Muscle of back (tissue), 3 donors: ENCODE measurements at regions not wholly inside any gene's neighbourhood (a gene's known extent, or its start where the extent isn't known, plus 50 kb on each side); places are given as distances from the start of the nearest gene placed in this dataset.

ENCODE experiments used
- DNase-seq, 3 donors: peaks; one replicate each; pipeline versions ENCODE4 v3.0.0 to v3.0.0-alpha.2; 2013

DNA sequence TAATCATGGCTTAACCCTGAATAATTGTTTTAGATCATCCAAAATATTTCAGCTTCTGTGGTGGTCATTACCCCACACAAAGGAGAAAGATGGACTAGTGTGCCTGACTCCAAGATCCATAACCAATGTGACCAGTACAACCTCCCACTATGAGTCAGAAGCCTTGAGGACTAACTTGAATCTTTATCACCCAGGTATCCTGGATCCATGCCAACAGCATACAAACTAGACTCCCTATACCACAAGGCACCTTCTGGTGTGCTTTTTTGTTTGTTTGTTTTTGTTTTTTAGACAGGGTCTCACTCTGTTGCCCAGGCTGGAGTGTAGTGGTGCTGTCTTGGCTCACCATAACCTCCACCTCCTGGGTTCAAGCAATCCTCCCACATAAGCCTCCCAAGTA, 317.7 kb downstream of the VPS13C start:
- no peak for DNase-seq

DNA sequence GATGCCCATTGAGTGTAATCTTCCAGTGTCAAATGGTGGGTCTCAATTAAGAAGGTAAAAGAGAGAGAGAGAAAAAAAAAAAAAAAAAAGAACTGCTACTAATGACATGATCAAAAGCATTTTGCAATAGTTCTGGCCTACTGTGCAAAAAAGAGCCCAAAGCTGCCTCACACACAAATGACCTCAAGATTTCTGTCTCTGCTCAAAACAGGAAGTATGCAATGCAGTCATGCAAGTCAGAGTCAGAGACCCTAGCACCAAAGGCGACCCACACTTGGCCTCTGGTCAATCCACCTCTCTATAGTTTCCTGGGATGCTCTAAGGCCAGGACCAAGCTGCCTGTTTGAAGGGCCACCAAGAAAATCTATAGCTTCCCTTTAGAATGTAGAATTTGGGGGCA, 323.5 kb downstream of the VPS13C start:
- DNase-seq, result no peak

DNA sequence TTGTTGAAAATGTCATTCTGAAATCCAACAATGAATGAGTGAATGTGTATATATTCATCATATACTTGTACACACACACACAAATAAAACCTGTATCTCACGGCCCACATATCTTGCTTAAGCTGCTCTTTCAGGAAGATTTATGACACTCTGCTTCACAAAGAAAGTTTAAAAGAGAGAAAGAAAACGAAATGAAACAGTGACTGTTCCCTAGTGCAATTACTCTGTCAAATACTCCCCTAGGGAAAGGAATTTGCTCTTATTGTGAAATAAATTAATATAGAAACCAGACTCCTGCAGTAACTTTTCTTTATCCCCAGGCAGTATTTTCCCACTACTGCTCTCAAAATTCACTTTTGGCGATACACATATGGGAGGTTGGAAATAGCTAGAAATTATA, 329.1 kb downstream of the VPS13C start:
- no peak for DNase-seq

DNA sequence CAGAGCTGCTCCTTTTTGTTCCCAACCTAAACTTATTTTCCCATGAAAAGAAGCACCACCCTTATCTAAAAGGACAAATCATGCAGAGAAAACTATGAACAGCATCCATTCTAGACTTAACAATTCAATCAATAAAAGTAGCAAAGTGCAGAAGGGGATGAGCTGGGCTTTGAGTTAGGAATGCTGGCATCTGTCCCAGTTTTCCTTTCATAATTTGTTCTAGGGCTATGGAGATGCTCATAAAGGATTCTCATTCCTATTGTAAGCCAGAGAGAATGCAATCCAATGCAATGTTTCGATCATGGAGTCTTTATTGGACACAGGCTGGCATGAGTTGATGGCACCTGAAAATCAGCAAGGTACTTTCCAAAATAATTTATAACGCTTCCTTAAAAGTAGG, 330.6 kb downstream of the VPS13C start:
- peak in 2 of 3 donors; percentile 26 to 32 for DNase-seq

DNA sequence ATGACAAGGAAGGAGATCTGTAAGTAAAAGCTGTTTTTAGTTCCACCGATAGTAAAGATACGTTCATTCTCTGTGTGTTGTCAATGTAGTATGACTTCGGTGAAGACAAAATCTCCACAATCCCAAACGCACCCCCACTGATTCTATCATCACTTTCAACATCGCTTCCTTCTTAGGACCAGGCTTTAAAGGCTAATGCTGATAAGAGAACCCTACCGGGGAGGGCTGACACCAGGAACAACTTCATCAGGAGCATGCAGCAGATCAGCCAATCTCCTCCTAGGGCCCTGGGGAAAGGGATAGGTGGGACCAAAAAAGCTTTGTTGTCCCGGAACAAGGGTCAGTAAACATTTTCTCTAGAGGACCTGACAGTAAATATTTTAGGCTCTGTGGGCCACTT, 334.1 kb downstream of the VPS13C start:
- DNase-seq, result no peak

DNA sequence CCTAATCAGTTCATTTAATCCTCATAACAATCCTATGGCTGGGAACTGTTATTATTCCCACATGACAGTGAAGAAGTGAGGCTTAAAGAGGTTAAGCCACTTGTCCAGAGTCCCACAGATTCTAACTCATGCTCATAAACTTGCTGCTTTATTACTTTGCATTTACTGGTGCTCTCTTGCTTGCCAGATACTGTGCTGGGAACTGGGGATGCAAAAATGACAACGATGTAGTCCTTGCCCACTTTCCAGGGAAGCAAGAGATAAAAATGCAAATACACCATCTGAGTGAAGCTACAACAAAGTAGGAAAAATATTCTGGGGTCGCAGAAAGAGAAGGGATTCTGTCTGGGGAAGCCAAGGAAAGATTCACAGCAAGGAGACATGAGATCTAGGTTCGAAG, 335.0 kb downstream of the VPS13C start:
- no peak for DNase-seq

DNA sequence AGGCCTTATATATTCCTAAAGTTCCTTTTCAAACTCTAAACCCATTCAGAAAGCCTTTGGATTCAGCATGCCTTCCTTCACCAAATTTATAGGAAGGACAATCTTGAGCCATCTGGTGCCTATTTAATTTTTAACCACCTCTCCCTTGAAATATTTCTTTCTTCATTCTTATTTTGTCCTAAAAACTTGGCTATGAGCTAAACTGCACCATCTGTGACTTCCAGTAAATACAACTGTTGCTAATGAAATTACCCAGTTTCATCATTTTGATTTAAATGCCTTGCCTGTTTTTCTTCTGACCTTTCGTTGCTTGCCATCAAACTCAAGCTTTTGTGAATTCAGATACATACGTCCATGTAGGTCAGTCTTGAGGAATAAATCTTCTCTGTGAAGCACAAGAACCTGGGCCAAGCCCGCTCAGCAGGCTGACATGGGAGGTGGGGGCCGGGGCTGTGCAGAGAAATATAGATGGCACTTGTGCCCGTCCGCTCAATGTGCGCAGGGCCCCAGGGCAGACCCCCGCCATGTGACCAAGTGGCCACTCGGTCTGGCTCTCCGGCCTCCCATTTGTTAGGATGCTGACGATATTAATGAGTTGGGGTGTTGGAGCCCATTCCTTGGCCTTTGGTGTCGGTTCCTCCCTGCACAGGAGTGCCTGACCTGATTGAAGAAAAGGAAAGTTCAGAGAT, 335.9 kb downstream of the VPS13C start:
- DNase-seq, result no peak

DNA sequence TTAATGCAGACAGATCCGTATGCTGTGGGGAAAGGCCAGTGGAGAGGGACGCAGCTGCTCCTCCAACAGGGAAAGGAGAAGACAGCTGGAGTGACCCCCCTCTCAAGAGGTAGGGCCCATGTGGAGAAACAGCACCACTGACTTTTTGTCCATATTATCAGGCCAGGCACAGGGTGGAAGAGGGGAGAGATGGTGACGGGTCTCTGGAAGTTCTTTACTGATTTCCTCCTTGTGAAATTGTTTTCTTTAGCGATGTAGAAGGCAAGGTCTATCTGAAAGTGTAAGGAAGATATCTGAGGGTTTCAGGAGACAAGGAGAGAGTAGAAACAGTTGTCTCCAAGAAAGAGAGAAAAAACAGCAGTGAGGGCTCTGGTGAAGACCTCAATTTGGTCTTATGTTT, 338.8 kb downstream of the VPS13C start:
- no peak for DNase-seq

DNA sequence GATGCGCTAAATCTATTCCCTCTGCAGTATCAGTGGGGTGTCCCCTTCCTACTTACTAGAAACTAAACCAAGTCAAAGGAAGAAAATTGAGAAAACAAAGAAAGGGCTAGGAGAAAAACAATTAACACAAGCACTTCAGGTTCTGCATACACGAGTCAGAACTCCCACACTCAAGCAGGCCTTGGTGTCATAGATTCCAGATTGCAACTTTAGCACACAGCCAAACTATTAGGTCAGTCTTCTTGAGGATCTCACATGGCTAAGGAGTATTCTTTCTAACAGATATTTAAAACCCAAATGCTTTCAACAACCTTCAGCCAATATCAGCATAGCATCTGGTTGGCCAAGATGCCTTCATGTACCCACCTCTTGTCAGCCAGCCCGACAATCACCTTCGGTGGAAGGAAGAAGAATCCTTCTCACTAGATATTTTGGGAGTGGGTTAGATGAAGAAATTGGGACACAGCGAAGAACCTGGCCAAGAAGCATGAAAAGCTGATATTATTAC, 340.0 kb downstream of the VPS13C start:
- DNase-seq, result no peak

DNA sequence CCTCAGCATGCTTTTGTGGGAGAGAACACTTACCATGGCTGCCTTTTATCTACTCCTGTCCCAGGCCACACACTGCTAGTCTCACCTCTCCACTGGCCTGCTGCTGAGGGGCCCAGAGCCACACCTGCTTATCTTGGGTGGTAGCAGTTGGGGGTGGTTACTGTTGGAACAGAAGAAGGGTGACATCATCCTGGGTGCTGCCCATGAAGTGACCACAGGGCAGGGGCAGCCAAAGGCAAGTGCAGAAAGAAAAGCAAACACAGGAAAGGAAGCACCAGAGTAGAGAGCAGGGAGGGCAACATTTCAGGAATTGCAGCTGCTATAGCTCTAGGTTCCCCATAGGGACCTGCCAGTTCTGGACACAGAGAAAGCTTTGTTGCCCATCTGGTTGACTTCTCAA, 345.2 kb downstream of the VPS13C start:
- no peak for DNase-seq

DNA sequence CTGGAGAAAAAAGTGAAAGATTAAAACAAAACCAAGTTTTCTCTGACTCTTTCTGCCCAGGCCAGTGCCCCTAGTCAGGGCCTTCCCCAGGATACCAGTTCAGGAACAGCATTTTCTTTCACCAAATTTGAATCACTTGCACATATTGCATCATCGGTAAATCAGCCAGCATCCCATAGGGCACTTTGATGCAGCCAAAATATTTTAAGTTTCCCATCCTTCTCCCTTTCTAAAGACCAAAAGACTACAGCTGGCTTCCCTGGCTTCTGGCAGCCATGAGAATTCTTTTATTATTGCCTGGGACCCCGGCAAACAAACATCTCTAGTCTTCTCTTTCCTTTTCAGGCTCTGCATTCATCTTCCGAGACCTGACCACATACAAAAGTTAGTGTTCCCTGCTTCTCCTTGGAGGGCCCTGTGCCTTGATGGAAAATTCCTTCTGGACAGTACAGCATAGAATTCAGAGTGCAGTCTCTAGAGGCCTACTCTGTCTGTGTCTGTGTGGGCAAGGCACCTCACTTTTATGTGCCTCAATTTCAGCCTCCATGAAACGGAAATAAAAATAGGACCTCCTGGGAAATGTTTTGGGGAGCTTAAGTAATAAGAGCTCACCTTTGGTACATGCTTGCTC, 348.0 kb downstream of the VPS13C start:
- DNase-seq, result peak in 1 of 3 donors; percentile 22

DNA sequence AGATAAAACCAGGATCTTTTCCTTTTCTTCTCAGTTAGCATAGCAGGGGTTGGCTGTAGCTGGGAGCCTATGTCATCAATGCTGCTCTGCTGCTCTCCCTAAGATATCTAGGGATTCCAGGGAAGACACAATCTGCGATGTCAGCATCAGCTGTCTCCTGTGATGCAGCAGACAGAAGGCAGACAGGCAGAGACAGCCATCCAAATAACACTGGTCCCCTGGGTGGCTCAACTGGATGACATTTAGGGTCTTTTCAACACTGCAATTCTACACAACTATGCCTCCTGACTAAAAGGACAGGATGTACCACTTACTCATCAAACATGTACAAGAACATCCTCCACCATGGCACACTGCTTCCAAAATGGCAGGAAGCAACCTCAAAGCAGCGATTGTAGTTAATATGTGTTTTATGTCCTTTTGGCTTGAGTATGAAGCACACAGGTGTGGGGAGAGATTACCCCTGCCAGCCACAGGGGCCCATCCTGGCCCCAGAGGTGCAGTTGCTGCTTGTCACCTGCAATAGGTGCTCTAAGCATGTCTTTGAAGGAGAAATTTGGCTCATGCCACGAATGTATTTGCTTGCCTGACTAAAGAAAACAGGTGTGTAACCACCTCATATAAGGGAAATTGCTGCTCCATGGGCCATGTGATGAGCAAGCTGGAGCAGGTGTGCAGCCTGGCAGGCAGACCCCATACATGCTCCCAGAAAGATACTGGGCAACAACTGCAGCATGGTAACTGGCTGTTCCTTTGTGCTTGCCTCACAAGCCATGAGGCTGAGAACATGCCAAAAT, 357.8 kb downstream of the VPS13C start:
- peak in 1 of 3 donors; percentile 8 for DNase-seq

DNA sequence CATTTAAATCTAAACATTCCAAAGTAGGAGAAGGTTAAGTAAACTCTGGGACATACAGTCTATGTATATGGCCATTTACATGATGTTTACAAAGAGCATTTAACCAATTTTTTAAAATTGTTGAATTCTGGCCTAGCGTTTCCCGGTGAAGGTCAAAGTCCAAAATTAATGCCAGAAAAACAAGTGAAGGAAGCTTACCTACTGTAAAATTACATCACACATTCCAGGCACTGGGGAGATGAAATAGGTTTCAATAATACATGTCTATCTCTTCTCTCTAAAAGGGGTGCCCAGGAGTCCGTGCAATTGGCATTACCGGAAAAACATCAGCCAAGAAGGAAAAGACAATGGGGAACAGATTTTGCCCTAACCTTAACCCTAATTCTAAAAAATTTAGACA, 358.8 kb downstream of the VPS13C start:
- no peak for DNase-seq

DNA sequence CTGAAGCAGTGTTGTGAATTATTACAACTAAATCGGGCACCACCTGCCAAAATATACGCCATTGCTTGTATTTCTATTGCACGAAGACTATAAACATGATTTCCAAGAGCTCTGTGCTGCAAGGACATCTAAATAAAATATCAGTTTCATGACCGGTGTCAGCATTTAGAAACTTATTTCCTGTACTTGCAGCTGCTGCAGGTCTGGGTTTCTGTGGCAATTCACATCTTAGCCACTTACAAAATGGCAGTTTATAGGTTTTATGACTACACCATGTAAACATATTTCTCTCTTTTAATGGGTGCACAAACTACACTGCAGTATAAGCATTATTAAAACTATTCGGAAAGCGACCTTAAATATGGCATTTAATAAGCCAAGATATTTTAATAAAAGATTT, 359.4 kb downstream of the VPS13C start:
- DNase-seq, result no peak

DNA sequence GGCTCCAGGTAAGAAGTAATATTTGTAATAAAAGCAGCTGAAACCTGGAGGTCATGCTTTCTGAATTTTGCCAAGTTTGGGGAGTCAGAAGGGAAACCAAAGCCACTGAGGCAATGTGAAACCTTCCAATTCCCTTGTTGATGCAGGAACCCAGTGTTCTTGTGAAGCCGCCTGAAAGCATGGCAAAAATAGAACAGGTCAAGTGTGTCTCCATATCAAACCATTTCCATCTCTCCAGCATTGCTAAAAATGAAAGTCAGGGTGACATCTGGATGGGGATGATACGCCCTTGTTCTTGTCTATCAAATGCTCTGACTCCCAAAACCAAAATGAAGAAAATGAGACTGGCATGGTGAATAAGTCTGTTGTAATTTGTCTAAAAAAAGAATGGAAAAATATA, 362.5 kb downstream of the VPS13C start:
- DNase-seq, result no peak

DNA sequence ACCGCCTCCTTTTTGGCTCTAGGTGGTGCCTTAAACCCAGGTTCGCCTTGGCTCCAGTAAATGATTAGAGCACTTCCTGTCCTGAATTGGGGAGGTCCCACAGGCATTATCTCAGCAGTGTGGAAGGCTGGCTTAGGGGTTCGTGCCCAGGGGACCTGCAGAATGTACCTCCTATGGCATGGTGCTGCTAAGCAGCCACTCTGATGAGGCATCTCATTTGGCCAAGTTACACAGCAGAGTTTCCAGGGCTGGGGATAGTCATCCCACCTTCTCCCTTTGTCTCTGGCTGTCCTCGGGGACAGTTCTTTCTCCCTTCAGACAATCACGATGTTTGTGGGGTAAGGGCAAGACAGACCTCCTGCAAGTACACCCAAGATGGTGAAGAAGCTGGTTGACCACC, 371.2 kb downstream of the VPS13C start:
- no peak for DNase-seq

DNA sequence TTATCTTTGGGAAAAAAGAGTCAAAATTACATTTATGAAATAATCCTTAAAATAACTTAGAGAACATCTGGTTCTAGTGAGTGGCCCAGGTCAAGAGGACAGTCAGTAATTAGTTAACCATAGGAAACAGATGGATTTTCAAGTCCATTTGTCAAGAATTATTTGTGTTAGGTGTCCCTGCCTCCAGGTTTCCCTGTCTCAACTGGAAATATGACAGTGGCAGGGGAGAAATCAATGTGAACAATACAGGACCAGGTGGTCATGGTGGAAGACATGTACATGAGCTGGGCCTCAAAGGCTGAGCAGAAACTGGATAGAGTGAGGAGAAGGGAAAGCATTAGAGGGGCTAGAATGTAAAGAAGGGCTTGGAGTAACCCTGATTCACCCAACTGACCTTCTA, 372.6 kb downstream of the VPS13C start:
- peak in 1 of 3 donors; percentile 3 for DNase-seq

DNA sequence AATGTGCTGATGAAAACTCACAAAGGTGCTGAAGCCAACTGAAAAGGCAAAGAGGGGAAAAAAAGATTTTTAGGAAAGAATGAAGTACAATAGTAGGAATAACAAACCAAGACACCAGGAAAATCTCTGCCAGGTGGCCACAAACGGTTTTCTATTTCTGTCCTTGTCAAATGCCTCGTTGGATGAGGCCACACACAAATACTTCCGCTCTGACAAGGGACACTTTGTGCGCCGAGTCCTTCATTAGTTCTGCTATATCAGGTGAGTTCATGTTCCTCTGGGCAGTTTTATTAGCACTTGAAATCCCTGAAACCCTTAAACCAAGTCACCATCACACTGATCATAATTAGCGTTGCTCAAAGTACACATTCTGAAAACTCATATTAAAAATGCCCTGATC, 373.1 kb downstream of the VPS13C start:
- peak in 1 of 3 donors; percentile 5 for DNase-seq

DNA sequence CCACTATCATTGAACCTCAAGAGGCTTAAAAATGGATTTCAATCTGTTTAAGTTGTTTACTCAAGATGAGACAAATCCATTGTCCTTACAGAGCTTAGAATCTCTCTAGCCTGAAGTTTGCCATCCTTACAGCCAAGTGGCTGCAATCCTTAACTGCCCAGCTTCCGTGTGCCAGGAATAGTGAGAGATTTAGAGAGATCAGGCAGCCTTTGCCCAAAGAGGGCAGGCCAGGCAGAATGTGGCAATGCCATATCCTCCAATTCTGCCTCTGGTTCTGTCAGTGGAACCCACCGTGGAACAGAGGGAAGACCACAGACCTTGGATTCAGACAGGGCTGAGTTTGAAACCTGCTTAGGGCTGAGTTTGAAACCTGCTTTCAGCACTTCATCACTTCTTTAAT, 374.3 kb downstream of the VPS13C start:
- no peak for DNase-seq

DNA sequence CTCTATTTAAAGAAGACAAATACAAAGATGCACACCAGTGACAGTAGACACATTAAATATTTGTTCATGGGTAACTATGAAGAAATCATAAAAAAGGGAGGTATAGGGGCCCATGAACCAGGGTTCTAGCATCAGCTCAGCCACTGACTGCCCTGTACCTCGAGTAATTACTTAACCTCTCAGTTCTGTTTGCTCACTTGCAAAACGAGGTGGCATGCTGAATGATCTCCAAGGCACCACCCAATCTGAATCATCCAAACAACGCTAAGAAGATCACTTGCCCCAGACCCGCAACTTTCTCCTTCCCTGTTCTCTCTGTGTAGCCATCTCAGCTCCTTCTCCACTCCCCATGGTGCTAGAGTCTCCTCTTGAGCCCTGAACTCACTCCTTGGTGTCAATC, 374.7 kb downstream of the VPS13C start:
- no peak for DNase-seq

DNA sequence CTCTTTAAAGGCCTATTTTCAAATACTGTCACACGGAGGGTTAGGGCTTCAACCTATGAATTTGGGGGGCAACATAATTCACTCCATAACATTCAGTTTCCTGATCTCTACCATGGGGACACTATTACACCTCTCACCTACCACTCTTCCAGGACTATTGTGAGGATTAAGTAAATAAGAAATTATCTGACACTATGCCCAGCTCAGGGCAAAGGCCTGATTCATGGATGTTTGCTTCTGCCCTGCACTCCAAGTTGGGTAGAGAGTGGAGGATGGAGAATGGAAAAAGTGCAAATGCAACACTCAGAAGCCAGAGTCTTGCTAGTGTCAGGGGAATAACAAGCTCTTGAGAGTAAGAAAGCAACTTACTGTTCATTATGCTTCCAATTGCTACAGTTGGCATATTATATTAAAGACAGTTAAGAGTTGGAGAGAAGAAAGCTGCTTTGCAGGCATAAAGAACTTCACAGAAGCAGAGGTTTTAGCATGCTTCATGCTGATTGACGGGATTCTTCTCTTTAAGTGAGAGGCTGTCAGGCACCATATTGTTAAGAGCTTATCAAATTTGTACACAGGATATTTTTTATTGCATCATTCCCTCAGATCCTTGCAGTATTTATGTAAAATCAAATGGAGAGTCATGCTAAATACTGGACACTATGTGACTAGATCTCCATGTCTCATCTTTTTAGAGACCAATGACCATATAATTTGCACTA, 375.3 kb downstream of the VPS13C start:
- DNase-seq, result no peak
